Activated CD4-positive, alpha-beta T cell treated with anti-CD3 and anti-CD28 coated beads, Interleukin-2, amount 10 ng/mL, durations not matched to agents 7 days and 5 days (primary cell): ENCODE measurements at regions not wholly inside any gene's neighbourhood (a gene's known extent, or its start where the extent isn't known, plus 50 kb on each side); places are given as distances from the start of the nearest gene placed in this dataset.
A peak's percentile ranks its signal among the peaks of the same experiment; 100 is the strongest.

ENCODE experiments used
- CTCF ChIA-PET: fragments of 350-600 bp; sonication (Branson Sonifier 250); formaldehyde crosslinking; loops from one replicate; lab custom pipeline; 2021; ENCODE audit warnings: antibody characterized with exemption; lab: Charles Lee
- POLR2A ChIA-PET: fragments of 350-600 bp; sonication (Branson Sonifier 250); formaldehyde crosslinking; loops from one replicate; lab custom pipeline; 2021; ENCODE audit warnings: antibody characterized with exemption; lab: Charles Lee
- DNase-seq: peaks from one replicate; pipeline ENCODE4 v3.0.0-alpha.2; 2020
- H3K27ac Mint-ChIP-seq: one replicate; pipeline ENCODE4 v1.8.0; 2021; ENCODE audit warnings: mild to moderate bottlenecking, moderate library complexity, mixed read lengths
- H3K27me3 Mint-ChIP-seq: one replicate; pipeline ENCODE4 v1.8.0; 2021; ENCODE audit warnings: mixed read lengths
- H3K36me3 Mint-ChIP-seq: one replicate; pipeline ENCODE4 v1.8.0; 2021; ENCODE audit warnings: low read depth, mixed read lengths
- H3K4me1 Mint-ChIP-seq: one replicate; pipeline ENCODE4 v1.8.0; 2021; ENCODE audit warnings: mixed read lengths
- H3K4me3 Mint-ChIP-seq: one replicate; pipeline ENCODE4 v1.8.0; 2021; ENCODE audit warnings: mild to moderate bottlenecking, moderate library complexity, mixed read lengths
- H3K9me3 Mint-ChIP-seq: one replicate; pipeline ENCODE4 v1.8.0; 2021; ENCODE audit warnings: mixed read lengths

DNA sequence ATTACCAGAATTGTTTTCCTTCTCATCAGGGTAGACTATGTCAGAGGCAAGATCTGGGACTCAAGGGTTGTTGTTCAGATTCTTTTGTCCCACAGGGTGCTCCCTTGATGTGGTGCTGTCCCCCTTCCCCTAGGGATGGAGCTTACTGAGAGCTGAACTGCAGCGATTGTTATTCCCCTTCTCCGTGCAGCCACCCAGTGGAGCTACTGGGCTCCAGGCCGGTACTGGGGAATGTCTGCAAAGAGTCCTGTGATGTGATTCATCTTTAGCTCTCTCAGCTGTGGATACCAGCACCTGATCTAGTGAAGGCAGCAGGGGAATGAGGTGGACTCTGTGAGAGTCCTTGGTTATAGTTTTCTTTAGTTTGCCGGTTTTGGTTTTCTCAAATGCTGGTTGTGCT lies 247.4 kb upstream of the HAND2 start:
- POLR2A ChIA-PET, result no interaction called here
- no peak overlapping the region for H3K27ac Mint-ChIP-seq
- H3K27me3 Mint-ChIP-seq, result no peaks in the 10 kb centered on the region
- H3K4me1 Mint-ChIP-seq, result no peaks in the 10 kb centered on the region
- H3K36me3 Mint-ChIP-seq, result no peaks in the 10 kb centered on the region
- no peaks in the 10 kb centered on the region for H3K9me3 Mint-ChIP-seq
- H3K4me3 Mint-ChIP-seq, result no peak overlapping the region
- CTCF ChIA-PET, result interaction anchor here (1.2 kb wide), 1 partner anchor 27 kb away, joined by 3 read pairs; no protein-coding TSS in a partner anchor
- no peak for DNase-seq

DNA sequence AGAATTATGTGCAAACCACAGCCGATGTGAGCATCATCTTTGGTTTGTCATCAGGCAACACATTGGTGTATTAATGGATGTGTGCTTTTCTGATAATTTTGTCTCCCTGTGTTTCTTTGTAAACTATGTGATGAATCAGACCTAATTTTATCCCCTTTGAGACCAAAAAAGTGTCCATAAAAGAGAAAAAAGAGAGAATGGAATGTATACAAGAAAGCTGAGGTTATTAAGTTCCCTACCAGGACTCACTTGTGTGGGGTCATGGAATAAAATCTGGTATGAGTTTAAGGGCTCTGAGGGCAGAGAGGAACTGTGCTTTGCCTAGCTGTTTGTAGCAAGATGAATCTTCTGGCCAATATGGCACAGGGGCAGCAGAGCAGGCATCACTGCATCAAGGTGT lies 239.5 kb upstream of the HAND2 start:
- POLR2A ChIA-PET, result no interaction called here
- CTCF ChIA-PET, result no interaction called here
- DNase-seq, result no peak
- no peak overlapping the region for H3K4me3 Mint-ChIP-seq
- no peaks in the 10 kb centered on the region for H3K36me3 Mint-ChIP-seq
- H3K27me3 Mint-ChIP-seq, result no peaks in the 10 kb centered on the region
- no peaks in the 10 kb centered on the region for H3K9me3 Mint-ChIP-seq
- no peaks in the 10 kb centered on the region for H3K4me1 Mint-ChIP-seq
- H3K27ac Mint-ChIP-seq, result no peak overlapping the region

DNA sequence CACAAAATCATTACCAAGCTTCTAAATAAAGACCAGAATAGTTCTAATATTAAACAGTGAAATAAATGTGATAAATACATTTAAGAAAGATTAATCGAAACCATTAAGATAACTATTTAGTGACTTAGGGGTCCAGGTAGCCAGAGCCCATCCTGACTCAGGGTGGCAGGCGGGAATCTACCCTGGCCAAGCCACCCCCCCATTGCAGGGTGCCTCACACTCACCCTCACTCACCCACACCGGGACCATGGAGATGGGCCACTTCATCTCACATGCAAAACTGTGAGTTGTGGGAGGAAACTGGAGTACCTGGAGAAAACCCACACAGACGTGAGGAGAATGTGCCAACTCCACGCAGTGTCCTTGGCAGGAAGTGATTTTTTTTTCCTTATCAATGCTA lies 237.6 kb upstream of the HAND2 start:
- POLR2A ChIA-PET, result no interaction called here
- no peak overlapping the region for H3K27ac Mint-ChIP-seq
- no peaks in the 10 kb centered on the region for H3K27me3 Mint-ChIP-seq
- H3K4me3 Mint-ChIP-seq, result no peak overlapping the region
- CTCF ChIA-PET, result no interaction called here
- no peaks in the 10 kb centered on the region for H3K4me1 Mint-ChIP-seq
- no peaks in the 10 kb centered on the region for H3K9me3 Mint-ChIP-seq
- DNase-seq, result no peak
- no peaks in the 10 kb centered on the region for H3K36me3 Mint-ChIP-seq

DNA sequence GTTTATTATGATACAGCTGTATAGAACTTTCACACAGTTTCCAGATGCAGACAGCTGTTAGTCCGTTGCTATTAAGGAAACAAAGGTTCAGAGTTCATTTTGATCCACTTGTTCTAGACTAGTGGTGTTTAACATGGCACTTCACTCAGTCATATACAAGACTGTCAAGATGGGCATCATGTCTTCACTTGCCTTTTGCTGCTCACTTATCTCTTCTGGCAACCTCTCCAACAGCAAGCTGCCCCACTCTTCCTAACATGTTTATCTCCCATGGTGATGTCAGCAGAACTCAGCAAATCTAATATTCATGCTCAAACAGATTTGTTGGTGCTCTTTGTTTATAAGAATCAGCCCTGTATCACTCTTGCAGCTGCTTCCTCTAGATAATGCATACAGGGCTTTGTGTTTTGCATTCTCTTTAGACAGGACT lies 236.2 kb upstream of the HAND2 start:
- Mint-ChIP-seq H3K4me1 (no peaks in the 10 kb centered on the region), H3K27me3 (no peaks in the 10 kb centered on the region), H3K9me3 (no peaks in the 10 kb centered on the region), H3K36me3 (no peaks in the 10 kb centered on the region), H3K27ac (no peak overlapping the region), H3K4me3 (no peak overlapping the region)
- ChIA-PET CTCF (interaction anchor here (1.2 kb wide), 1 partner anchor 9 kb away, joined by 3 read pairs; no protein-coding TSS in a partner anchor), POLR2A (no interaction called here)
- DNase-seq, result no peak

DNA sequence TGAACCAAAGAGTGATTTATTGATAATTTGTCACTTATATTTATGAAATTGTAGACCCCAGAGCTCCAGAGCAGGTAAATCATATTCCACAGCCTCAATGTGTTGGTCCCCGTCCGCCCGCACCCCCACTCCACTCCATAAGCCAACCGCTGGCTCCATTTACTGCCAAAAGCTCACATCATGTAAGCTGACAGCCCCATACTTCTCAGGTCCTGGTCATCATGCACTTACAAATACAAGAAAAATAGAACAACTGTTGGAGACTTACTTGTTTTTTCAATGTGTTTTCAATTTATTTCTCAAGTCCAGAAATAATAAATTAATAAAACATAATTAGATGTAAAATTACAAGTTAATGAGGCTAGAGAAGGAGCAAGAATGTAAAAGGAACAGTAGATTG lies 235.7 kb upstream of the HAND2 start:
- POLR2A ChIA-PET, result no interaction called here
- Mint-ChIP-seq H3K4me3 (no peak overlapping the region), H3K9me3 (no peaks in the 10 kb centered on the region), H3K36me3 (no peaks in the 10 kb centered on the region), H3K27me3 (no peaks in the 10 kb centered on the region), H3K4me1 (no peaks in the 10 kb centered on the region), H3K27ac (no peak overlapping the region)
- CTCF ChIA-PET, result interaction anchor here (1.2 kb wide), 1 partner anchor 8 kb away, joined by 3 read pairs; no protein-coding TSS in a partner anchor
- no peak for DNase-seq

DNA sequence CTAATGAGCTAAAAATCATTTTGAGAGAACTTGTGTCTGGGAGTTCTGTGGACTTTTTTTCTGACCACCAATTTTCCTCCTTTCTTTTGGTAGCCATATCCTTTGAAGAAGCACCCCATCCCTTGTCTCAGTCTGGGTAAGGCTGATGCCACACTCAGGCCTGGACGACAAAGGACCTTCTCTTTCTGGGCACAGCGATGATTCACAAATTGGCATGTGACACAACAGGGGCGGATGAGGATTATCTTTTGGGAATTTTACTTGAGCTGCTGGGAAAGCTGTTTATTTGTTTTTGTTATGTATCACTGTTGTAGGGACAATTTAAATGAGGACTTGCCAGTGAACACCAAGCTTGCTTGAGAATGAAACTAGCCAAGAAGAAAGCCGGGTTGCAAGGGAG lies 233.4 kb upstream of the HAND2 start:
- no peak for DNase-seq
- CTCF ChIA-PET, result no interaction called here
- POLR2A ChIA-PET, result no interaction called here
- H3K4me3 Mint-ChIP-seq, result no peak overlapping the region
- H3K9me3 Mint-ChIP-seq, result no peaks in the 10 kb centered on the region
- no peaks in the 10 kb centered on the region for H3K27me3 Mint-ChIP-seq
- no peak overlapping the region for H3K27ac Mint-ChIP-seq
- no peaks in the 10 kb centered on the region for H3K36me3 Mint-ChIP-seq
- no peaks in the 10 kb centered on the region for H3K4me1 Mint-ChIP-seq

DNA sequence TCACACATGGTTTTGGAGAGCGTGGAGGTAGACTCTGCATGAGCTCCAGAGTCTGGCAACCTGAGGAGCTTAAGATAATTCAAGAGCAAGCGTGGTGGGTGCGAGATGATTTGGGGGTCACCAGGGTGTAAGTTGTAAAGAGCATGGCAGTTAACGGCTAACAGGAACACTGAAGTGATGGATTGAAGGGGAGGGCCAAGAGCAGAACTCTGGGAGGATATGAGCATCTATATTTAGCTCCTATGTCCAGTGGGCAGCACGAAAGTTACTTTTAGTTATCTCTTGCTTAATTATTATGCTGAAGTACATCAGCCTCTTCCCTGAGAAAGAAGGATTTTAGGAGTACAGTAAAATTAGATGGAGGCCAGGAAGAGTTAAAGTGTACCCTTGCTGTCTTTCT lies 231.9 kb upstream of the HAND2 start:
- DNase-seq, result no peak
- no peak overlapping the region for H3K4me3 Mint-ChIP-seq
- CTCF ChIA-PET, result no interaction called here
- H3K27ac Mint-ChIP-seq, result no peak overlapping the region
- H3K9me3 Mint-ChIP-seq, result no peaks in the 10 kb centered on the region
- no peaks in the 10 kb centered on the region for H3K27me3 Mint-ChIP-seq
- POLR2A ChIA-PET, result no interaction called here
- H3K4me1 Mint-ChIP-seq, result no peaks in the 10 kb centered on the region
- H3K36me3 Mint-ChIP-seq, result no peaks in the 10 kb centered on the region

DNA sequence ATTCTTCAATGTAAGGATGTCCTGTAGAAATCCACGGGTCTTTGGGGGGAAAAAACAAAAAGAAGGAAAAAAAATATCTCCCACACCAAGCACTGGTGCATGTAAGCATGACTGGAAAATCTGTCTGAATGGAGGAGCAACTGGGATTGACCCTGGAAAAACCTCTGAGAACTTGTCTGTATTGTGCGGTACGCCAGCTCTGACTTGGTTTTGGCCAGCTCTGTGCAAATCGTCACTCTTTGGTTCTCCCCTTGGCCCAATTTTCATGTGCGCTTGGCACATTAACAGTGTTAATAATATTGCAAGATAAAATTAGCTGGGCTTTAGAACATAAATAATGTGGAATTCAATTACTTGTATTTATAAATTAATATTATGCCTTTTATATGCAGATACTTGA lies 231.2 kb upstream of the HAND2 start:
- Mint-ChIP-seq H3K9me3 (no peaks in the 10 kb centered on the region), H3K27ac (no peak overlapping the region), H3K4me3 (no peak overlapping the region), H3K27me3 (no peaks in the 10 kb centered on the region), H3K36me3 (no peaks in the 10 kb centered on the region), H3K4me1 (no peaks in the 10 kb centered on the region)
- DNase-seq, result no peak
- POLR2A ChIA-PET, result no interaction called here
- CTCF ChIA-PET, result no interaction called here

DNA sequence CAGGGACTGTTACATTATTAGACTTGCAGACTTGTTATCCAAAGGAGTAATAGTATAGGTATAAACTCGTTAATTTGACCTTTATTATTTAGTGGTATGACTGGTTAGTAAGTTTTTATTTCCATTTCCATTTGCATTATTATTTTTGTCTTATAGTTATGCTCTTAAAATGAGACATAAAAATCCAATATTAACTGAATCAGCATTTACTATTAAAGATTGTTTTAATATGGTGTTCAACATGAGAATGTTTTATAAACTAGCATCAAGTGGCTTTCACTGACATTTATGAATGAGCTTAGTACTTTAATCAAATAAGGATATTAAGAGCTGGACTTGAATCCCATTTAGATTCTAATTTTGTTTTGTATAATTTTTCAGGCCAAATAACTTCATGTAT lies 228.1 kb upstream of the HAND2 start:
- Mint-ChIP-seq H3K27ac (no peak overlapping the region), H3K27me3 (no peaks in the 10 kb centered on the region), H3K9me3 (no peaks in the 10 kb centered on the region), H3K36me3 (no peaks in the 10 kb centered on the region), H3K4me1 (no peaks in the 10 kb centered on the region), H3K4me3 (no peak overlapping the region)
- ChIA-PET POLR2A (no interaction called here), CTCF (interaction anchor here (1.1 kb wide), 1 partner anchor 8 kb away, joined by 3 read pairs; no protein-coding TSS in a partner anchor)
- no peak for DNase-seq

DNA sequence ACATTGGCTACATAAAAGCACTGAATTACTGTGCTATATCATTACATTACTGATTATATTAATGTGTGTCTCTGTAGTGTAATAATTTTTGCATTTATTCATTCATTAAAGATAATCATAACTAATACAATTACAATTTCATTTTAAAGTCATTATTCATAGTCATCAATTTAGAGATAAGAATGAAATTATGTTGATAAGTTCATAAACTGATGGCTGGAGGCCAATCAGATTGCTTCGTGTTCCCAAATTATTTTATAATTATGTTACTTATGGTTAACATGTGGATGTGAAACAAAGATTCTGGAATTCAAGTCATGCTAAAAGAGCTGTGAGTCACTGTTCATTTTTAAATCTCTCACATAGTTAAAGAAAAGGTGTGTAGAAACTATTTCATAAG lies 223.4 kb upstream of the HAND2 start:
- H3K36me3 Mint-ChIP-seq, result no peaks in the 10 kb centered on the region
- ChIA-PET CTCF (no interaction called here), POLR2A (no interaction called here)
- H3K27ac Mint-ChIP-seq, result no peak overlapping the region
- H3K4me3 Mint-ChIP-seq, result no peak overlapping the region
- H3K4me1 Mint-ChIP-seq, result no peaks in the 10 kb centered on the region
- DNase-seq, result no peak
- H3K9me3 Mint-ChIP-seq, result no peaks in the 10 kb centered on the region
- no peaks in the 10 kb centered on the region for H3K27me3 Mint-ChIP-seq

DNA sequence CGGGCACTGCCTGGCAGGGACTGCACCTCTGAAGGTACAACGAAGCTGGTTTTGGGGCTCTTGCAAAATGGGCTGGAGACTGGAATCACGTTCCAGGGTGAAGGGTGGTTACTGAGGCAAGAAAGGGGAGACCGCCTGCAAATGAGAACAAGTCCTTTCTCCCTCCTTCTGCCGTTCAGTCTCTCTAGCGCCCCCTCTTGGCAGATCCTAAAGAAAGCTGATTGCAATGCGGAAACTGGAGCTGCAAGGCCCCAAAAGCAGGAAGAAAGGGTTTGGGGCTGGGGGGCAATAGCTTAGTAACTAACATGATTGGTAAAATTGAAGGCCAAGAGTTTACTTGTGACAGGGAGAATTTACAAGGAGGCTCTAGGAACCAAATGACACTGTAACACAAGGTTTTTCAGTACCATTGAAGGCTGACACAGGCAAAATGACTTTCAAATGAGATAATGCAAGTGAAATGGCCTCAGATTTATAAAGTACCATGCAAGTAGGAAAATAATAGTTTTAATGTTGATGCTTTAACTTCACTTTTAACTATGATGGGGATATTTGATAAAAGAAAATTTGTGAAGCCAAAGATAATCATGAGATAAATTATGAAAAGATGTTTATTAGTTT lies 222.7 kb upstream of the HAND2 start:
- H3K4me3 Mint-ChIP-seq, result no peak overlapping the region
- no peaks in the 10 kb centered on the region for H3K27me3 Mint-ChIP-seq
- H3K9me3 Mint-ChIP-seq, result no peaks in the 10 kb centered on the region
- POLR2A ChIA-PET, result no interaction called here
- no peak overlapping the region for H3K27ac Mint-ChIP-seq
- peak; percentile 39 for DNase-seq
- H3K4me1 Mint-ChIP-seq, result no peaks in the 10 kb centered on the region
- no peaks in the 10 kb centered on the region for H3K36me3 Mint-ChIP-seq
- CTCF ChIA-PET, result no interaction called here

DNA sequence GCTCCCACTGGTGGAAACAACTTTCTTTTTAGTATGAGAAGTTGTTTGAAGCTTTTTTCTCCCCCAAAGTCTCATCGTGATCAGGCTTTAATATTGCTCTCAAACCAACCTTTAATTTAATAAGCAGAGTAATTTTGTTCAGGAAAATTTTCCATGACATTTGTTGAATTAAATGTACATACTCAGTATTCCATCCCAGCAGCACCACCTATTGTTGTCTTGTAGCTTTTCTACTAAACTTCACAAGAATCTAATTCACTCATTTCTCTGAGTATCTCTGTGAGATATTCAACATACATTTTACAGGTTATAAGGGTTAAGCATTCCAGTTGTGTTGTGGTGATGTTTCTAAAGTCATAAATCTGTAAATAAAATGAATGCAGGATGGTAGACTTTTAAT lies 218.3 kb upstream of the HAND2 start:
- POLR2A ChIA-PET, result no interaction called here
- no peaks in the 10 kb centered on the region for H3K4me1 Mint-ChIP-seq
- no peak overlapping the region for H3K4me3 Mint-ChIP-seq

DNA sequence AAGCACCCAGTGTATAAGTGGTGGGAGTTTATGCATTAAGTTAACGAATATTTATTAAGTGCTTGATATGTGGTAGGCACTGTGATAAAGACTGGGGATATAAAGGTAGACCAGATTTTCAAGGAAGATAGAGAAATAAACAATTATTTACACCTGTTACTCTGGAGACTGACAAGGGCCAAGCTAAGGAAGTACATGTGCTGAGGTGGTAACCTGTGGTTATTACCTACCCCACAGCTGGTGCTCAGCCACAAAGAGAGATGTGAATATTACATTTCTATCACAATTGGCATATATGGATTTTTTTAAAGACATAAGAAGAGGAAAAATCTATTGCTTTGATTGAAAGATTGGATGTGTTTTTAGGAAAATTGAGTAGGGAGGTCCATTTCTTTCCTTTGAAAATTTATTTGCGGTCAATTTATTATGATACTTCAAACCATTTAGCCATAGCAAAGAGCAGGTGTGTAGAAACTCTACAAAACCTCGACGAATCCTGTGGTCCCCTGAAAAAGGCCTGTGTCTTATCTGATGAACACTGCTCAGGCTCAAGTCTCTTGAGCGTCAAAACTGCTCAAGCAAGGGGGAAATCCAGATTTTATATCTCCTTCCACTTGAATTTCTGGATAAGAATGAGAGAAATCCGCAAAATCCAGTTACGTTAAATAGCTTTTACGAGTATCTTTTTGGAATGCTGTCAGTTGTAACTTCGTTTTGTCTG lies 217.7 kb upstream of the HAND2 start:
- POLR2A ChIA-PET, result no interaction called here
- no peaks in the 10 kb centered on the region for H3K27me3 Mint-ChIP-seq
- H3K4me3 Mint-ChIP-seq, result no peak overlapping the region
- H3K9me3 Mint-ChIP-seq, result no peaks in the 10 kb centered on the region
- no peak overlapping the region for H3K27ac Mint-ChIP-seq
- CTCF ChIA-PET, result no interaction called here
- H3K36me3 Mint-ChIP-seq, result no peaks in the 10 kb centered on the region
- H3K4me1 Mint-ChIP-seq, result no peaks in the 10 kb centered on the region
- DNase-seq, result no peak

More for the DNA sequence above, 218.3 kb upstream of the HAND2 start:
- no peaks in the 10 kb centered on the region for H3K9me3 Mint-ChIP-seq
- H3K36me3 Mint-ChIP-seq, result no peaks in the 10 kb centered on the region
- no peak for DNase-seq
- H3K27ac Mint-ChIP-seq, result no peak overlapping the region
- H3K27me3 Mint-ChIP-seq, result no peaks in the 10 kb centered on the region
- CTCF ChIA-PET, result no interaction called here

DNA sequence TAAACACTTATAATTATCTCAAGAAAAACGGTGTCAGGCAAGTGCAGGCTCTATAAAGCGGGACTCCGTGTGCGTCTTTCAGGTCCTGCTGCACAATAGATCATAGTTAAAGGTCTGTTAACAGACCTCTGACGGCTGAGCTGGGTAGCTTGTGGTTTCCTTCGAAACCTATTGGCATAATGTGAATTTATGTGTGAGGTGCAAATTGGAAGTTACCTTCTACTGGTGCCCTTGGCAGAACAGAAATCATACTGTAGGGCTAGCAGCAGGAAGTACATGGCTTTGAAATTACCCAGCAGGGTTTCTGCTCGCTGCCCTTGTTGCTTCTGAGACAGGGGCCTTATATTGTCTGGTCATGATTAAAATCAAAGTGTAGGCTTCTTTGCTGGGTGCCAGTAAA lies 216.4 kb upstream of the HAND2 start:
- no peaks in the 10 kb centered on the region for H3K36me3 Mint-ChIP-seq
- no peak overlapping the region for H3K4me3 Mint-ChIP-seq
- no peaks in the 10 kb centered on the region for H3K27me3 Mint-ChIP-seq
- no peaks in the 10 kb centered on the region for H3K4me1 Mint-ChIP-seq
- no peak overlapping the region for H3K27ac Mint-ChIP-seq
- POLR2A ChIA-PET, result no interaction called here
- H3K9me3 Mint-ChIP-seq, result no peaks in the 10 kb centered on the region
- DNase-seq, result no peak
- CTCF ChIA-PET, result no interaction called here
